ENCODE measurements at regions not wholly inside any gene's neighbourhood (a gene's known extent, or its start where the extent isn't known, plus 50 kb on each side); places are given as distances from the start of the nearest gene placed in this dataset.
A peak's percentile ranks its signal among the peaks of the same experiment; 100 is the strongest.

DNA sequence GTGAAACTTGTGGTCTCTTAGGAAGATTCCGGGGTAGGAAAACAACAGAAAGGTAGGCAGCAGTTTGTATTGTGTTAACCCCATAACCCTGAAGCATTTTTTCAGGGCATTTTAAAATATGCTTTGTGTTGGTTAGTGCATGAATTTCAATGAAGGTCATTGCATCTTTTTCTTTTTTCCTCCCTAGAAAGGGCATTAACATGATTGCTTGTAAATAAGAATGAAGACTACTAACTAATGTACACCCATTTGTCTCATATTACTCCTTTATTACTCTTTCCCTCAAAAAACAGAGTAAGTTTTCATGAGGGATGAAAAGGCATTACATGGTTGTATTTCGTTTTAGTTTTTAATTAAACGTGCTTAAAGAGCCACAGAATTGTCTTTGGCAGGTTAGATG is 141.4 kb downstream of the OGFRL1 start:
- DNase-seq (ENCODE audit: low spot score): no peak

DNA sequence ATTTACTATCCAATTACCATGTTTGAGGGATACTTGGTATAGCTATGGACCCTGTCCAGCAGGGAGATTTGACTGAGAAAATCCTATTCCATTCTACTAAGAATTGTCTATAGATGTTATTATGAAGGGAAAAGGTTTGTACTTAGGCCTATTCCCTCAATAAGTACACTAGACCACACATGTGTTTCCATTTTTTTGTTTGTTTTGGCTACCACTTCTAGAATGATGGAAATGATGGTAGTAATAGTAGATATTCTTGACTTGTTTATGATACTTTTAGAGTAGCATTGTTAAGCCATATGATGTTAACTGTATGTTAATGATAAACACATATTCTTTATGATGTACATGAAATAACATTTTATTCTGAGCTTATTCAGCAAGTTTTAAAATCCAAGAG is 144.8 kb downstream of the OGFRL1 start:
- no peak for DNase-seq (ENCODE audit: low spot score)

DNA sequence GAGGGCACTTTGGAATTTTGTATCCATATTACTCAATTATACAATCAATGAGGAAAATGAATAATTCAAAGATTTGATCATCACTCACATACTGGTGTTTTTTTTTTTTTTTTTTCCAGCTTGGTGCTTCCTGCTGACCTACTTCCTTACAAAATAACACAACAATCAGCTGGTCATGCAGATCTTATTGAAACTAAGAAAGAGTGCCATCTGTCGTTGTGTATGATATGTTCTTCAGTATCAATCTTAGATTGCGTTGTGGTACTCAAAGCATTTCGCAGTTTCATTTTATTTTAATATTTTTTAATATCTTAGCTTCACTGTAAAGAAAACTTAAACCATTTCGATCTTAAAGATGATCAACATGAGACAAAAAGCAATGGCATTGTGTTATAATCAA is 155.6 kb downstream of the OGFRL1 start:
- DNase-seq (ENCODE audit: low spot score): no peak

DNA sequence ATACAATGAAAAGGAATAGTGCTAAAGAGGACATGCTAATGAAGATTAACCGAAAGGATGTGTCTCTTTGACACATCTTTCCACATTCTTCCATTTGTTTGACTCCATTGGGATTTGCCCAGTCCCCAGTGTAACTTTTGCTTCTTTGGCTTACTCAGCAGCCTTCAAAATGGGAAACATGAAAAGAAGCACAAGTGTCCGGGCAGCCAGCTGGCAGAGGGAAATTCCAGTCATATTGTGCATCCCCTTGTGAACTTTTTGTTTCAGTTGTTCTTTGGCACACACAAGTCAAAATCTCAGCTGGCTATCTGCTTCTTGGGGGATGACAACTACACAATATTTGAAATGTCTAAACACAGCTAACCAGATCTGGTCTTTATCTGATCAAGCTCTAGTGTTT is 157.4 kb downstream of the OGFRL1 start:
- DNase-seq (ENCODE audit: low spot score): no peak

DNA sequence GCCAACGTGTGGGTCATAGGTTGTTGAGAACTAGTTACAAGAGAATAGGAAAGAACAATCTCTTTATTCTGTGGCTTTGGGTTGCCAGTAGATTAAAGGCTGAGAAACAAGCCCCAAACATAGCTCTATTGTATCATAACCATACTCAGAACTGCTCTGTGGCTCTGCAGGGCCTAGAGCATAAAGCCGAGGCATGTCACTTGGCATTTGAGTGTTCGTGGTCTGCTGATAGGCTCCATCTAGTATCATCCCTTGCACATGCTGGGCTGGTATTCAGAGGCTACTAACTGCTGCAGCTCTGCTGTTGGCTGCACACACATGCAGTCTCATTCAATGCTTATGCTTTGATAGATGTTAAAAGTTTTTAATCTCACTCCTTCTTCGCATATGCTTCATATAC is 157.9 kb downstream of the OGFRL1 start:
- no peak for DNase-seq (ENCODE audit: low spot score)

DNA sequence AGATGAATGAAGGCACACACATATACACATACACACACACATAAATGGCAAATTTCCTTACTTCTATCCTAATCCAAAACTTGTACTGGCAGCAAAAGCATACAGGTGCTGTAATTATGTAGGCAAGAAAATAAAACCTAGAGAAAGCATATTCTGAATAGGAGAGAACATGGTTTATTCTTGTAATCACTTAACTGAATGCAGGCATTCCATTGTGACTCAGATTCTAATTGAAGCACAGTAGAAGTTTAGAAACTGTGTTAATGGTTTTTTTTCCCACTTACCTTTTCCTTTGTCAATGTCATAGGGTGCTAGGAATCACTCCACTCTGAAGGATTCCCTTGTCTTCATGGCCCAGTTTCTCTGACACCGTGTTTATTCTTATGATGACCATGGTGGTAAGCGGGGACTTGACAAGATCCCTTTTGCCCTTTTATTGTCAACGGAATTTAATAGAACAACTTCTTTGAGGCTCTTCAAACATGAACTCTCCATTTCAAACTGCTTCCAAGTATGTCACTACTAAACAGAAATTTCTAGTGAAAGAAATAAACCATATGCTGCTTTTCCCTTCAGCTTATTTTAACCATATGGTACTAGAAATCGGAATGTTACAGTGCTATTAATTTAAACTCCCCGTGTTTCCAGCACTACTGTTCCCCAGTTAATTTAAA is 164.2 kb downstream of the OGFRL1 start:
- no peak for DNase-seq (ENCODE audit: low spot score)

DNA sequence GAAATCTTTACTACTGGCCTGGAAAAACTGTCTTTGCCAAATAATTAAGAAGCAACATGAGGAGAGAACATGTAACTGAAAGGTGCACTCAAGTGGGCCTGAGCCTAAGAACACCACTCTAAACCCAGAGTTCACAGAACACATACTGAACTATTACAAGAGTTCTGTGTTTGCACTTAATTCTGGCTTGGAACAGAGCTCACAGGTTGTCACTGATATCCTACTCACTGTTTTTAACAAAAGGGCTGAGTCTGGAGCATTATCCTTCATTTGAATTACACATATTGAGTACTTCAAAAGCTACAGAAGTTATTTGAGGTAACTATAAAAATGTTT is 164.7 kb downstream of the OGFRL1 start:
- DNase-seq (ENCODE audit: low spot score): no peak

DNA sequence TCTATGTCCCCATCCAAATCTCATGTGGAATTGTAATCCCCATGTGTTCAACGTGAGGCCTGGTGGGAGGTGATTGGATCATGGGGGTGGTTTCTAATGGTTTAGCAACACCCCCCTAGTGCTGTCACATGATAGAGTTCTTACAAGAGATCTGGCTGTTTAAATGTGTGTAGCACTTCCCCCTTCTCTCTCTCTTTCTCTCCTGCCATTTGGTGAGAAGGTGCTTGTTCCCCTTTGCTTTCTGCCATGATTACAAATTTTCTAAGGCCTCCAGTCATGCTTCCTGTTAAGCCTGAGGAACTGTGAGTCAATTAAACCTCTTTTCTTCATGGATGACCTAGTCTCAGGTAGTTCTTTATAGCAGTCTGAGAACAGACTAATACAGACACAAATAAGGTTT is 165.4 kb downstream of the OGFRL1 start:
- peak; percentile 9 for DNase-seq (ENCODE audit: low spot score)

DNA sequence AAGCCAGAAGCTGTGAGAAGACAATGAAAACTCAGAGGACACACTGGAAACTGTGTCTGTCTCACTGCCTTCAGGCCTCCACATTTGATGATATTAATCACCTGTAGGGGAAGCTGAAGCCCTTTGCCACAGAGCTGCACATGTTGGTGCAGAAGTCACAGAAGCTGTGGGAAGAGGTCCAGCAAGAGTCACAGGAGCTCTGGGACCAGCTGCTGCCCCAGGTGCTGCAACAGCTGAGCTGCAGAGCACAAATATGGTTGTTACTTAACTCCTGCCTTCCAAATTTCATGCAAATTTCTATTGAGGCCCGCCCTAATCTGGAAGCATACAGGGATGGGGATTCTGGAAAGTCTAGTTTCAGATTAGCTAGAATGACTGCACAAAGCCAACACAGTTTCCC is 169.3 kb downstream of the OGFRL1 start:
- DNase-seq (ENCODE audit: low spot score): peak; percentile 80

DNA sequence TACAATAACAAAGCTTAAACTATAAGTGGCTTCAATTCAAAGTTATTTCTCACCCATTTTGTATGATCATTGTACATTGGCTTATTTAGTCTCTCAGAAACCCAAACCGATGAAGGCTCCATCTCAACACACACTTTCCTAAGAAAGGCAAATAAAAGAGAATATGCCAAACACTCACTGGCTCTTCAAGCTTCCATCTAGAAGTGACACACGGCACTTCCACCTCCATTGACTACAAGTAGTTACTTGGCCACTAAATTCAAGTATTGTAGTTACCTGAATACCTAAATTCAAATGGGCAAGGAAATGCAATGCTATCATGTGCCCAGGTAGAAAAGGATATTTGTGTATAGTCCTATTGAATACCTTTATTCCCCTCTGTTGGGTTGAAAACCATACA is 170.6 kb downstream of the OGFRL1 start:
- DNase-seq (ENCODE audit: low spot score): peak; percentile 13

DNA sequence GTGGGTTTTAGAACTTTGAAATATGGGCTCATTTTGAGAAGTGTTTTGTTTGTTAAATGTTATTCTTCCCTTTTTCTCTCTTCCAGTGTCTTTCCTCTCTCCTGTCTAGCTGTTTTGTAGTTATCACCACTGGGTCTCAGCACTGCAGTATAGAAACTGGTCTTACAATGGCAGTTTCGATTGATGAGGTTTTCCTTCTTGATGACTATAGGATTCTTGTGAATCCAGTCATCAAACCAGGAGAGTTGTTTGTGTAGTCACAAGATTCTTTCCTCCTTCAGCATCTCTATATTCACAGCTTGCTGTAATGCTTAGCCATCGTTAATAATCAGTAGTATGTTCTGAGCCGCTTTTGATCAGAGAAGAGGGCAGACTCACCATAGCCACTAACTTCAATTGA is 172.3 kb downstream of the OGFRL1 start:
- no peak for DNase-seq (ENCODE audit: low spot score)

DNA sequence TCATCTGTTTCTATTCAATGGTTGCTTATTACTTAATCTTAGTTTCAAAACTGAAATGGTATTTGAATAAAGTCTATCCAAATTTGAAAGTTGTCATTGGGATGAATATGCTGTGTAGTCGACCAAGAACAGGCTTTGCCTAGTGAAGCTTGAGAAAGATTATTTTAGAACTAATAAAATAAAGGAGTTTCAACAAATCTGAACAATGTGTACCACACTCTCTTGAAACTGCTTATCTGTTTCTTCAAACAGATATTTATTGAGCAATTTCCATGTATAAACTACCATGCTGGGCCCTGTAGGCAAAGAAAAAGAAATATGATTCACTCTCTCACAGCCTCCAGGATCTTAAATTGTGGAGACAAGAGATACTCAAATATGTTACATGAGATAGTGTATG is 174.4 kb downstream of the OGFRL1 start:
- DNase-seq (ENCODE audit: low spot score): no peak

DNA sequence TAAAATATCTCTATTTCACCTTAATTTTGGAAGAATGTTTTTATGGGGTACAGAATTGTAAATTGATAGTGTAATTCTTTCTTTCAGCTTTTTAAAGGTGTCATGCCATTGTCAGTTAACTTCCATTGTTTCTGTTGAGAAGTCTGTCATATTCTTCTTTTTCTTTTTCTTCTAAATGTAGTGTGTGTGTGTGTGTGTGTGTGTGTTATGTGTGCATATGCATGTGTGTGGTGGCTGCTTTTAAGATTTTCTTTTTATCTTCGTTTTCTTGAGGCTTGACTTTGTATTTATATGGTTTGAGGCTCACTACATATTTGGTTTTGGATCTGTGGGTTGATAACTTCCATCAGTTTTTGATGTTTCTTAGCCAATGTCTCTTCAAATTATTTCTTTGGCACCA is 176.5 kb downstream of the OGFRL1 start:
- no peak for DNase-seq (ENCODE audit: low spot score)

DNA sequence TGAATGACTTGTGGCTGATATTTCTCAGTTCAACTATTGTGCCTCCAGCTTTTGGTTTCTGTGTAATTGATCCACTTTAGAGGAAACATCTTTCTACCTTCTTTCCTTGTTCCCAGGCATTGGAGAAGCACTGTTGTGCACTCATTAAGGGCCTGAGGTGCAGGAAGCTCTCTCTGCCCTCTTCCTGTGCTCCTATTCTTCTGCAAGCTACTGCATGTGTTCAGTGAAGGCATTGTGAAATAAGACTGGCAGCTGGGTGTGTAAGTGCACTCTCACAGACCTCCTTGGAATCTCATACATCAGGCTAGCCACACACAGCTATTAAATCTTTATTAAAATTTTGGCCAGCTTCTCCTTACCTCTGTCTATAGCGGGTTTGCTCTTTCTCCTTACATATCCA is 177.8 kb downstream of the OGFRL1 start:
- DNase-seq (ENCODE audit: low spot score): no peak

DNA sequence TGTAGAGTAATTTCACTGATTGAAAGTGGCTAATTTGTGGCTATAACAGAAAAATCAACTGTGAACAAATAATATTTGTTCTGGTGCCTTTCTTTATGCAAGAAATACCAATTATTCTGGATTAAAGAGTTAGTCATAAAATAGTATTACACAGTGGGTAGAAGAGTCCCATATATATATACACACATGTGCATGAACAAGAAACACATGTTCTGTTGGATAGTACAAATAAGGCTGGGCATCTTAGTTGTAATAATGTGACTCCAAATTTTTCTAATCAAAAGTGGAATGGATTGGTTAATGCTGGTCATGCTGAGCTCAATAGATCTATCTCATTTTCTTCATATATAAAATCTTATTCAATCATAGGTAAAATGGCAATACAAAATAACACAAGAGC is 179.4 kb downstream of the OGFRL1 start:
- DNase-seq (ENCODE audit: low spot score): no peak

DNA sequence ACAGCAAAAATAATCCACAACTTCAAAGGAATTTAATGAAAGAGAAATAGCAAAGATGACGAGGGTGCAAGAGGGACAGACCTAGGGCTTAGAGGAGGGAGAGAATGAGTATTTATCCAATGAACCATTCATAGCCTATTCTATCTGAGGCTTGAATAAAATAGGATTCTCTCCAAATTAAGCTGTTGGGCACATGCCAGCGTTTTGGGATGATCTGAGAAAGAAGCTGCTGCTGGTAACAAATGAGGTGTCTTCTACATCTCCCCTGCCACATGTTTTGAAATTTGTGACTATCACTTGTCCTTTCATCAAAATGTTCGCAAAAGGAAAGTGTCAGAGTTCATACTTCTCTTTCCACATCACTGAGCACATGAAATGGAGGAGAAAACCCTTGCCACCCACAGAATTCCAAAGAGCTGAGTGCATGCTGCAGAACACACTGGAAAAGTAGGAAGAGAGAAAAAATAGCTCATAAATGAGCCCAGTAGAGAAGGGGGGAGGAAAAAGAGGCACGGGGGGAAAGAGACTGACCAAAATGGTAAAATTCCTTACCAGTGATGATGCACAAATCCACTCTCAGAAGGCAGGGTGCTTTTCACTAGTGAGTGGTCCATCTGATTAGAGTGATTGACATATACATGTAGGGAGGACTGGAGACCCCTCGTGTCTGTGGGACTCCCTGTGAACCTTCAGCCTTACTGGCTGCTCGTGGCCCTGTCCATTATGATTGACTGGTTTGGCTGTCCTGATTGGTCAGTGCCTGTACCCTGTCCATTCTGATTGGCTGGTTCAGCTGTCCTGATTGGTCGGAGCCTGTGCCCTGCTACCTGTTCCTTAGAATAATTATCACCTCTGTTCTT is 180.5 kb downstream of the OGFRL1 start:
- no peak for DNase-seq (ENCODE audit: low spot score)

DNA sequence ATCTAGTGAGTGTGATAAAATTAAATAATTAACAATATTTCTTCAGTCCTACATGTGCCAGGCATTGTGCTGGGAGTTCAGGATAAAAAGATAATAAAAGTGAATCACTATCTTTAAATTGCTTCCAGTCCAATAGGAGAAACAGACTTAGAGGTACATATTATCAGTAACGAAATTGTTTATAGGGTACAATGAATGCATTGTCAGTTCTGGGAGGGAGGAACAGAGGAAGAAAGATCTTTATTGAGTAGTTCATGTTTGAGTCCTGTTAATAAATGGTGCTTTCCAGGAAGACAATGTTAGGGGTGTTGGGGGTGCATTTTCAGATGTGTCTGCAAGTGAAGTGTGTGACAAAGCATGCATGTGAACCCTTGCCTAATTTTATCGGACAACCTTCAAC is 183.1 kb downstream of the OGFRL1 start:
- DNase-seq (ENCODE audit: low spot score): no peak

DNA sequence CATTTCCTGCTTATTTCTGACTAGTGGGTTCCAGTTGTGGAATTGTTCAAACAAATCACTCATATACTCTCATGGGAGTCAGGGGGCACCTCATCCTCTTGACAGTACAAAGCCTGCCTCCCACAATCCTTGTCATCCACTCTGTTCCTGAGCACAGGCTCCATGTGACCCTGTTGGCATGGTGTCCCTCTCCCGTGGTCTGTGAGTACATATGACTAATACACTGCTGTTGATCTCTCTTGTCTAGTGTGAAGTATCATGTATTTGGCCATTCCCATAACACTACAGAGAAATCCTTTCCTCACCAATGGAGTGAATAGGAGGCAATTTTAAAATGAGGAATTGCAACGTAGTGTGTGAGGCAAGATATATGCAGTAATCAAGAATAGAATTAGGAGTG is 185.3 kb downstream of the OGFRL1 start:
- no peak for DNase-seq (ENCODE audit: low spot score)

DNA sequence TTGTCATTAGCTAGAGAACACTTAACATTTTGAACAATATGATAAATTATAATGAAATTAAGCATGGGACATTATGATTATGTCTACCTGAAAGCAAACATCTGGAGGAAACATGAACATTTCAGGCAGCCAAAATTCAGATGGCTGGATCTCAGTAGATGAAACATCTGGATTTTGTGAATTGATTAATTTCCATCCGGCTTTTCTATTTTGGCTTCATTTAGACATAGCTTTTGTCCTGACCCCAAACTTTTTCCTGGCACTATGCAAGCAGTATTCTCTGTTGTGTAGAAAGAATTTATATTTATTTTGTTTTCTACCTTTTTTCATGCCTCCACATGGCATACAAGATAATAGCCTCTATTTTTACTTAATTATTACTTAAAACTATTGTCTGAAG is 186.3 kb downstream of the OGFRL1 start:
- DNase-seq (ENCODE audit: low spot score): no peak

DNA sequence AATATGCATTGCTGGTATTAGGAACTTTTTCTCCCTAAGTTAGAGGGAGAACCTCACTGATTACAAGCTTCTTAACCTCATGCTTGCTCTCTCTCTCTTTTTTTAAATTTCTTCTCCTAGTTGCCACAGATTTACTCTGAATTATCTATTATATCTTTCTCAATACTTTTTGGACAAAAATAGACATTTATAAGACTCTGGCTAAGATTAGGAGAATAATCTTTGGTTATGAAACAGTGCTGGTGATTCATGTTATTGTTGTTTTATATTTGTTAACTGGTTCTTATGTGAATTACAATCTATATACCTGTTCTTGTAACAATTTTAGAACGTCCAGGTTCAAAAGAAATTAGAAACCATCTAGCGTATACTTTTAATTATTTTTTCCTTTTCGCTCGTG is 187.8 kb downstream of the OGFRL1 start:
- no peak for DNase-seq (ENCODE audit: low spot score)

DNA sequence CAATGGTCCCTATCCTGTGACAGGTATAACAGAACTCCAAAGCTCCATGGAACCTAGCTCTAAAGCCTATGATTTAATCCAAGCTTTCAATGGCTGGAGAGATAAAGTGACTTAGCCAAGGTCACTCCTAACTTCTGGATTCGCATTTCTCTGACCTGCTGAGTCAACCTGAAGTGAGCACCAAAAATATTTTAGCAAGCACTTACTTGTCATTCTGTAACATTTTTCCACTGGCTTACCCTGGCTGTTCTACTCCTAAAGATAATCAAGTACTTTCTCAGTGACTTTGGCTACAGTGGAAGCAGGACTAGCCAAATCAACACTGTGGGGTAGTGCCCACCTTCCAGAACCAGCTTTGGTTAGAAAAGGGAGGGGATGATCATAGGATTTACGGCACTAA is 188.3 kb downstream of the OGFRL1 start:
- DNase-seq (ENCODE audit: low spot score): no peak

DNA sequence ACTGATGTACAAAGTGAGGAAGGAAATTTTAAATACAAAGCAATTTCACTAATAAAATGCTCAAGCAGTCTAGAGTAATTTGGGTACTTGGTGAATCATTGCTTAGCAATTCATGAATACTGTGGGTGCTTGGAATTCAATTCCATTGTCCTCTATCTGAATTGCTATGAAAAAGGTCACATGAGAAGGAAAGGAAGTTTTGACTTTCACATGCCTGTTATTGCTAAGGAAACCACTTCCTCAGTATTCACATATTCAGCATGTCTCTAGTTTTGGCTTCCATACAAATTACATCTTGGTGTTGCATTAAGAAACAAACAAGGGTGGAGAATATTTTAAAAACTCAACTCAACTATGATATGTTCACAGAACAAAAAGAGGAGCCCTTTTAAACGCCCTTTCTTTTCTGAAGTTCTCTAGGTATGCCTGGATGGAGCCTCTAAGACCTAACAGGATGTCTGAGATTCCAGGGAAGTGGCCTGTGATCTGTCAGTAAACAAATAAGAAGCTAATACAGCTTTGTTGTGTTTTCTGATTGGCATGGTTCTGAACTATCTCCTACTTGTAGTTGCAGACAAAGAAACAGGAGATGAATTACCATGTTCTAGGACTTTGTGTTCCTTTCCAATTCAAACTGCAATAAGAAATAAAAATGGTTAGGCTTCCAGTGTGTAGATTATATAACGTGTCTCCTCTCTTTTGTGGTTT is 190.4 kb downstream of the OGFRL1 start:
- no peak for DNase-seq (ENCODE audit: low spot score)

DNA sequence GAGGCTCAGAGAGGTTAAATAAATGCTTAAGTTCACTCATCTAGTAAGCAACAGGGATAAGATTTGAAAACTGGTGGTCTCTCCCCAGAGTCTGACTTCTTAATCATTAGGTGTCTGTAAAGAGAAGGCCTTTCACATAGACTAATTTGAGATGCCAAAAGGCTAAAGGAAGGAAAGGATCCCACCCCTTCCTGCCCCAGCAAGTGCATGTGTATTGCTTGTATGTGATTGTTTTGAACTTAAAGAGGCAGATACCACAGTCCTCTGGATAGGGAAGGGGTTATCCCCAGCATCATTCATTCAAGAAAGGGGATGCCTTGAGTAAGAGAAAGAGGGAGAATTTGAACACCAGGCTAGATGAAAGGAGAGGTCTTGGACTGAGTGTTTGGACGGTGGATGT is 192.0 kb downstream of the OGFRL1 start:
- DNase-seq (ENCODE audit: low spot score): no peak
